ENCODE measurements at regions not wholly inside any gene's neighbourhood (a gene's known extent, or its start where the extent isn't known, plus 50 kb on each side); places are given as distances from the start of the nearest gene placed in this dataset.

DNA sequence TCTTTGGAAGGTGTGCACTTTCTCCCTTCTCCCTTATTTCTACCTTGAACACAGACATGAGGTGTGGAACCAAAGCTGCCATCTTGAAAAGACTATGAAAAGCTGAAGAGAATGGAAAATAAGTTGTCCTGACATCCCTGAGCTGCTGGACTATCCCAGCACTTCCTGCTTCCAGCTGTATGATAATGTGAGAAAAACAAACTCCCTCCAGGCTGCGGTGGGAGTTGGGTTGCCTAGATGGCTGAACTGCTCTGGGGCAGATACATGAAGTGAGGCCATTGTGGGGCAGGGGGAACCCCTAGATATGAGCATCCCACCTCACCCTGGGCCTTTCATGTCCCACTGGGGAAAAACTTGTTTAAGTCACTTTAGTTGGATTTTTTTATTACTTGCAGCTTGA is 82.4 kb downstream of the BOD1 start:
- TF ChIP-seq, protein P1, sequence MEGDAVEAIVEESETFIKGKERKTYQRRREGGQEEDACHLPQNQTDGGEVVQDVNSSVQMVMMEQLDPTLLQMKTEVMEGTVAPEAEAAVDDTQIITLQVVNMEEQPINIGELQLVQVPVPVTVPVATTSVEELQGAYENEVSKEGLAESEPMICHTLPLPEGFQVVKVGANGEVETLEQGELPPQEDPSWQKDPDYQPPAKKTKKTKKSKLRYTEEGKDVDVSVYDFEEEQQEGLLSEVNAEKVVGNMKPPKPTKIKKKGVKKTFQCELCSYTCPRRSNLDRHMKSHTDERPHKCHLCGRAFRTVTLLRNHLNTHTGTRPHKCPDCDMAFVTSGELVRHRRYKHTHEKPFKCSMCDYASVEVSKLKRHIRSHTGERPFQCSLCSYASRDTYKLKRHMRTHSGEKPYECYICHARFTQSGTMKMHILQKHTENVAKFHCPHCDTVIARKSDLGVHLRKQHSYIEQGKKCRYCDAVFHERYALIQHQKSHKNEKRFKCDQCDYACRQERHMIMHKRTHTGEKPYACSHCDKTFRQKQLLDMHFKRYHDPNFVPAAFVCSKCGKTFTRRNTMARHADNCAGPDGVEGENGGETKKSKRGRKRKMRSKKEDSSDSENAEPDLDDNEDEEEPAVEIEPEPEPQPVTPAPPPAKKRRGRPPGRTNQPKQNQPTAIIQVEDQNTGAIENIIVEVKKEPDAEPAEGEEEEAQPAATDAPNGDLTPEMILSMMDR (IDR thresholded peaks at IDR 0.05): no peak
- no peak for TF ChIP-seq POLR2A (IDR thresholded peaks at IDR 0.05)
